ENCODE measurements at regions not wholly inside any gene's neighbourhood (a gene's known extent, or its start where the extent isn't known, plus 50 kb on each side); places are given as distances from the start of the nearest gene placed in this dataset.

DNA sequence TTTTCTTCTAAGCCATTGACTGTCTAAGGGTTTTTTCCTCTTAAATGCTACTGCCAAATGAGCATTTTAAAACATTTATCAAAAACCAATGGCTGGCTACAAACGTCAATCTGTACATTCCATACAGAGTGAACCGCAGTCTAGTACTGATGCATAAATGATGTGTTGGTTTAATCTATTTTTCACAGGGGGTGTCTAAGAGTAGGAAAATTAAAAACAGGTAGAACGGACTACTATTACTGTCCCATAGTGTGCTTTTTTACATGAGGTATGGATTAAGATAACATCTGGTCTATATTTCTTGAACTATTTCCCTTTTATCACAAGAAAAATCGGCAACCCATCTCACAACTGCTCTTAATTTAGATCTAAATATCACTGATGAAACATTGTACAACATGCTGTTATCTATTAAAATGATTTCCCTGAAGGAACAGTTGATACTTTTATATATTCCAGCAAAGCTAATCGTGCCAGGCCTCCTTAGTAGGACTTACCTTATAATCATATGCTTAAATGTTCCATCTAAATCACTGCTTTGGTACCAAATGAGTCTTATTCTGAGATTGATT is 172.9 kb upstream of the CDKN3 start:
- no peaks in the 10 kb centered on the region for H4K20me1 ChIP-seq (ENCODE audit: control insufficient read depth, extremely low read depth, insufficient read depth, low read length)
- H3K36me3 ChIP-seq (ENCODE audit: control insufficient read depth, insufficient read depth, low read length): no peaks in the 10 kb centered on the region
- no peak overlapping the region for H3K4me2 ChIP-seq (ENCODE audit: extremely low read depth, insufficient read depth, low read length)
- TF ChIP-seq EZH2 (IDR thresholded peaks at IDR 0.05; ENCODE audit: low read length, missing control alignments) (no peak), CTCF (conservative IDR thresholded peaks at IDR 0.05 in 1 of 2, IDR thresholded peaks at IDR 0.05 in 1 of 2; ENCODE audit: low read depth in 1 of 2, low read length in 2 of 2) (no peak)
- H3K27ac ChIP-seq (ENCODE audit: insufficient read depth, low read length): no peak overlapping the region
- no peak for DNase-seq (ENCODE audit: low read depth in 2 of 2)
- H3K4me3 ChIP-seq (replicated peaks in 1 of 4; ENCODE audit: control extremely low read depth in 1 of 4, insufficient read depth in 1 of 4, low read depth in 3 of 4, low read length in 4 of 4): no peak overlapping the region
- no peaks in the 10 kb centered on the region for H3K79me2 ChIP-seq (ENCODE audit: control insufficient read depth, insufficient read depth, low read length)
- no peak overlapping the region for H3K9ac ChIP-seq (ENCODE audit: insufficient read depth, low read length)
- no peaks in the 10 kb centered on the region for H3K27me3 ChIP-seq (ENCODE audit: control insufficient read depth, insufficient read depth, low read length)
- no peaks in the 10 kb centered on the region for H3K4me1 ChIP-seq (ENCODE audit: control insufficient read depth, extremely low read depth, insufficient read depth, low read length)
- no peak overlapping the region for H2AFZ ChIP-seq (ENCODE audit: low read length)
- no peaks in the 10 kb centered on the region for H3K9me3 ChIP-seq (ENCODE audit: control insufficient read depth, insufficient read depth, low read depth, low read length)

DNA sequence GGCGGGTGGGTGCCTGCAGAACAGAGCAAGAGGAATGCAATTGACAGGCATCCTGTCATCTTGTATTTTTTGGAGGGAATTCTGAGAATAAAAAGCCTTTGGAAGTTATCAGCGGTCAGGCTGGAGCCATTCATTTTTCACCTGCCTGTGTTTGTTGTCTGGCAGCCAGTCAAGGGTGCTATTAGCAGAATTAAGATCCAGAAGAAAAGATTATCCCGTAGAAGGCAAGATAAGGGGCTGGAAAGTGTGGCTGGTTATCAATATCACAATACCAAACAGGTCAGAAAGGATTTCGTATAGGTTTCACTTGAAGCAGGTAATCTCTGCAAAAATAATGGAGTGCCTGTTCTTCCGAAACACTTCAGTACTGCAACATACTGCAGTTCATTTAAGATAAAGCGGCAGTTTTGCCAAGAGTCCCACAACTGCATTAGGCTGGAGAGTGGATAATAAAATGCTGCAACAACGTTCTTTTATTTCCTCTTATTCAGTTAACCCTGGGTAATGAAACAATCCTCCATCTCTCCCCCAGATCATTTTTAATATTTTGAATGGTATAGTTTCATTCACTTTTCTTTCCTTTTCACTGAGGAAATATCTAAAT is 171.2 kb upstream of the CDKN3 start:
- H3K27me3 ChIP-seq (ENCODE audit: control insufficient read depth, insufficient read depth, low read length): no peaks in the 10 kb centered on the region
- H4K20me1 ChIP-seq (ENCODE audit: control insufficient read depth, extremely low read depth, insufficient read depth, low read length): no peaks in the 10 kb centered on the region
- no peak overlapping the region for H3K27ac ChIP-seq (ENCODE audit: insufficient read depth, low read length)
- H3K4me3 ChIP-seq (replicated peaks in 1 of 4; ENCODE audit: control extremely low read depth in 1 of 4, insufficient read depth in 1 of 4, low read depth in 3 of 4, low read length in 4 of 4): peak overlapping the region in 1 of 4 experiments; percentile 5
- no peaks in the 10 kb centered on the region for H3K9me3 ChIP-seq (ENCODE audit: control insufficient read depth, insufficient read depth, low read depth, low read length)
- no peak overlapping the region for H2AFZ ChIP-seq (ENCODE audit: low read length)
- no peak for TF ChIP-seq EZH2 (IDR thresholded peaks at IDR 0.05; ENCODE audit: low read length, missing control alignments)
- TF ChIP-seq CTCF (conservative IDR thresholded peaks at IDR 0.05 in 1 of 2, IDR thresholded peaks at IDR 0.05 in 1 of 2; ENCODE audit: low read depth in 1 of 2, low read length in 2 of 2): no peak
- no peaks in the 10 kb centered on the region for H3K36me3 ChIP-seq (ENCODE audit: control insufficient read depth, insufficient read depth, low read length)
- no peaks in the 10 kb centered on the region for H3K79me2 ChIP-seq (ENCODE audit: control insufficient read depth, insufficient read depth, low read length)
- DNase-seq (ENCODE audit: low read depth in 2 of 2): no peak
- no peaks in the 10 kb centered on the region for H3K4me1 ChIP-seq (ENCODE audit: control insufficient read depth, extremely low read depth, insufficient read depth, low read length)
- no peak overlapping the region for H3K4me2 ChIP-seq (ENCODE audit: extremely low read depth, insufficient read depth, low read length)
- H3K9ac ChIP-seq (ENCODE audit: insufficient read depth, low read length): no peak overlapping the region

DNA sequence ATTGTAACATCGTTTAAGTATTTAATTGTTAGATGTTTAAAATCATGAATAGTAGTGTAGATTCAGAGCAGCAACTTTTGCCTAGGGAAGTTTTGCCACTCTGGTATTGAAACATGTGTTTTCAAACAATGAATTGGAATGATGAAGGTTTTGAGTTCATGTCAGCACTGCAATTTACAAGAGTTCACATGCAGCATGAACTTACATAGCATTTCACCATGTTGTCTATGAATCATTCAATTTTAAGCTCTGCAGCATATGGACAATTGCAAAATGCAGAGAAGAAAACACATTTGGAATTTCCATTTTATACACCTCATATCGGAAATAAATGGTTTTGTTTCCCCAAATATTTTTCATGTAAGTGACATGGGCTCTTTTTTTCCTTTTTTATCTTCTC is 170.7 kb upstream of the CDKN3 start:
- Histone ChIP-seq H3K4me2 (ENCODE audit: extremely low read depth, insufficient read depth, low read length) (no peak overlapping the region), H3K4me1 (ENCODE audit: control insufficient read depth, extremely low read depth, insufficient read depth, low read length) (no peaks in the 10 kb centered on the region), H3K36me3 (ENCODE audit: control insufficient read depth, insufficient read depth, low read length) (no peaks in the 10 kb centered on the region), H3K79me2 (ENCODE audit: control insufficient read depth, insufficient read depth, low read length) (no peaks in the 10 kb centered on the region), H3K27me3 (ENCODE audit: control insufficient read depth, insufficient read depth, low read length) (no peaks in the 10 kb centered on the region), H3K9ac (ENCODE audit: insufficient read depth, low read length) (no peak overlapping the region), H3K4me3 (replicated peaks in 1 of 4; ENCODE audit: control extremely low read depth in 1 of 4, insufficient read depth in 1 of 4, low read depth in 3 of 4, low read length in 4 of 4) (no peak overlapping the region), H2AFZ (ENCODE audit: low read length) (no peak overlapping the region), H3K27ac (ENCODE audit: insufficient read depth, low read length) (no peak overlapping the region), H4K20me1 (ENCODE audit: control insufficient read depth, extremely low read depth, insufficient read depth, low read length) (no peaks in the 10 kb centered on the region), H3K9me3 (ENCODE audit: control insufficient read depth, insufficient read depth, low read depth, low read length) (no peaks in the 10 kb centered on the region)
- DNase-seq (ENCODE audit: low read depth in 2 of 2): peak in 1 of 2 donors; percentile 74
- TF ChIP-seq CTCF (conservative IDR thresholded peaks at IDR 0.05 in 1 of 2, IDR thresholded peaks at IDR 0.05 in 1 of 2; ENCODE audit: low read depth in 1 of 2, low read length in 2 of 2) (no peak), EZH2 (IDR thresholded peaks at IDR 0.05; ENCODE audit: low read length, missing control alignments) (no peak)
